ENCODE measurements at regions not wholly inside any gene's neighbourhood (a gene's known extent, or its start where the extent isn't known, plus 50 kb on each side); places are given as distances from the start of the nearest gene placed in this dataset.
A peak's percentile ranks its signal among the peaks of the same experiment; 100 is the strongest.

- H3K4me3 ChIP-seq (ENCODE audit: low read length) = no peak overlapping the region
- TF ChIP-seq, protein P1, sequence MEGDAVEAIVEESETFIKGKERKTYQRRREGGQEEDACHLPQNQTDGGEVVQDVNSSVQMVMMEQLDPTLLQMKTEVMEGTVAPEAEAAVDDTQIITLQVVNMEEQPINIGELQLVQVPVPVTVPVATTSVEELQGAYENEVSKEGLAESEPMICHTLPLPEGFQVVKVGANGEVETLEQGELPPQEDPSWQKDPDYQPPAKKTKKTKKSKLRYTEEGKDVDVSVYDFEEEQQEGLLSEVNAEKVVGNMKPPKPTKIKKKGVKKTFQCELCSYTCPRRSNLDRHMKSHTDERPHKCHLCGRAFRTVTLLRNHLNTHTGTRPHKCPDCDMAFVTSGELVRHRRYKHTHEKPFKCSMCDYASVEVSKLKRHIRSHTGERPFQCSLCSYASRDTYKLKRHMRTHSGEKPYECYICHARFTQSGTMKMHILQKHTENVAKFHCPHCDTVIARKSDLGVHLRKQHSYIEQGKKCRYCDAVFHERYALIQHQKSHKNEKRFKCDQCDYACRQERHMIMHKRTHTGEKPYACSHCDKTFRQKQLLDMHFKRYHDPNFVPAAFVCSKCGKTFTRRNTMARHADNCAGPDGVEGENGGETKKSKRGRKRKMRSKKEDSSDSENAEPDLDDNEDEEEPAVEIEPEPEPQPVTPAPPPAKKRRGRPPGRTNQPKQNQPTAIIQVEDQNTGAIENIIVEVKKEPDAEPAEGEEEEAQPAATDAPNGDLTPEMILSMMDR (IDR thresholded peaks at IDR 0.05; ENCODE audit: insufficient read depth, low read depth, low read length, missing control alignments) = no peak
- no peak for DNase-seq (ENCODE audit: low read depth)
These were observed 272.6 kb upstream of the NT5C1B start for GRCh38 chr2:18861951-18862350.

DNA sequence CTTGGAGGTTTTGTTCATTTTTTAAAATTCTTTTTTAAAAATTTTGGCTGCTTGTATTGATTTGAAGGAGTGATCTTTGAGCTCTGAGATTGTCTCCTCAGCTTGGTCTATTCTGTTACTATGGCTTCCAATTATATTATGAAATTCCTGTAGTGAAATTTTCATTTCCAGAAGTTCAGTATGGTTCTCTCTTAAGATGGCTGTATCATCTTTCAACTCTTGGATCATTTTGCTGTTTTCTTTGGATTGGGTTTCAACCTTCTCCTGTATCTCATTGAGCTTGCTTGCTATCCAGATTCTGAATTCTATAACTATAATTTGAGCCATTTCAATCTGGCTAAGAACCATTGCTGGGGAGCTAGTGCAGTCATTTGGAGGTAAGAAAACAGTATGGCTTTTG, 270.8 kb upstream of the NT5C1B start:
- TF ChIP-seq, protein P1 (IDR thresholded peaks at IDR 0.05; ENCODE audit: insufficient read depth, low read depth, low read length, missing control alignments) = no peak
- DNase-seq (ENCODE audit: low read depth) = no peak
- H3K4me3 ChIP-seq (ENCODE audit: low read length) = no peak overlapping the region

GRCh38 chr2:18856765-18857164, 267.4 kb upstream of the NT5C1B start:
- H3K4me3 ChIP-seq (ENCODE audit: low read length) = no peak overlapping the region
- no peak for DNase-seq (ENCODE audit: low read depth)
- TF ChIP-seq, protein P1 (IDR thresholded peaks at IDR 0.05; ENCODE audit: insufficient read depth, low read depth, low read length, missing control alignments) = no peak

- DNase-seq (ENCODE audit: low read depth) = peak; percentile 27
- no peak overlapping the region for H3K4me3 ChIP-seq (ENCODE audit: low read length)
- TF ChIP-seq, protein P1 (IDR thresholded peaks at IDR 0.05; ENCODE audit: insufficient read depth, low read depth, low read length, missing control alignments) = peak; percentile 56
These were observed 265.7 kb upstream of the NT5C1B start for GRCh38 chr2:18855027-18855426.

GRCh38 chr2:18849841-18850578, 260.6 kb upstream of the NT5C1B start:
- no peak for DNase-seq (ENCODE audit: low read depth)
- TF ChIP-seq, protein P1 (IDR thresholded peaks at IDR 0.05; ENCODE audit: insufficient read depth, low read depth, low read length, missing control alignments) = no peak

GRCh38 chr2:18848646-18849045, 259.3 kb upstream of the NT5C1B start:
- TF ChIP-seq, protein P1 (IDR thresholded peaks at IDR 0.05; ENCODE audit: insufficient read depth, low read depth, low read length, missing control alignments) = no peak
- no peak for DNase-seq (ENCODE audit: low read depth)

More at GRCh38 chr2:18849841-18850578, 260.6 kb upstream of the NT5C1B start:
- H3K4me3 ChIP-seq (ENCODE audit: low read length) = no peak overlapping the region

More at GRCh38 chr2:18848646-18849045, 259.3 kb upstream of the NT5C1B start:
- no peak overlapping the region for H3K4me3 ChIP-seq (ENCODE audit: low read length)
